Dermis blood vessel endothelial cell (primary cell): ENCODE measurements at regions not wholly inside any gene's neighbourhood (a gene's known extent, or its start where the extent isn't known, plus 50 kb on each side); places are given as distances from the start of the nearest gene placed in this dataset.

Source experiments
- DNase-seq: peaks from one replicate; pipeline ENCODE4 v3.0.0; 2010

- no peak for DNase-seq
Measured at GRCh38 chr2:120979921-120980320, 244.3 kb downstream of the GLI2 start.

GRCh38 chr2:120981443-120981842 lies 245.8 kb downstream of the GLI2 start:
- DNase-seq, result no peak

- DNase-seq, result no peak
Measured at GRCh38 chr2:120982598-120982997, 246.9 kb downstream of the GLI2 start.

GRCh38 chr2:120983344-120983743 lies 247.7 kb downstream of the GLI2 start:
- DNase-seq, result no peak

- no peak for DNase-seq
Measured at GRCh38 chr2:120984046-120984445, 248.4 kb downstream of the GLI2 start.

- no peak for DNase-seq
Measured at GRCh38 chr2:120984452-120985173, 248.9 kb downstream of the GLI2 start.

- DNase-seq, result no peak
Measured at GRCh38 chr2:120985174-120985996, 249.7 kb downstream of the GLI2 start.

GRCh38 chr2:120985997-120986651 lies 250.5 kb downstream of the GLI2 start:
- no peak for DNase-seq

GRCh38 chr2:120986898-120987650 lies 251.4 kb downstream of the GLI2 start:
- DNase-seq, result no peak

GRCh38 chr2:120988051-120988699 lies 252.5 kb downstream of the GLI2 start:
- DNase-seq, result no peak

- DNase-seq, result no peak
Measured at GRCh38 chr2:120988700-120989511, 253.2 kb downstream of the GLI2 start.

GRCh38 chr2:120989512-120990441 lies 254.1 kb downstream of the GLI2 start:
- no peak for DNase-seq

- DNase-seq, result no peak
Measured at GRCh38 chr2:120990451-120990871, 254.8 kb downstream of the GLI2 start.

GRCh38 chr2:120991441-120991840 lies 255.8 kb downstream of the GLI2 start:
- DNase-seq, result no peak

- no peak for DNase-seq
Measured at GRCh38 chr2:120992791-120993555, 257.3 kb downstream of the GLI2 start.

GRCh38 chr2:120993661-120994060 lies 258.0 kb downstream of the GLI2 start:
- no peak for DNase-seq

GRCh38 chr2:120994301-120994995 lies 258.8 kb downstream of the GLI2 start:
- DNase-seq, result no peak

GRCh38 chr2:120995152-120995551 lies 259.5 kb downstream of the GLI2 start:
- DNase-seq, result no peak
